Gastrocnemius medialis (tissue), 4 donors: ENCODE measurements at regions not wholly inside any gene's neighbourhood (a gene's known extent, or its start where the extent isn't known, plus 50 kb on each side); places are given as distances from the start of the nearest gene placed in this dataset.

Experiments used
- POLR2A ChIP-seq, 2 donors: fragments of 450-650 bp; IDR thresholded peaks; one replicate each; pipeline ENCODE4 v1.6.1; 2017; ENCODE audit warnings: antibody characterized with exemption in 2 of 2, mild to moderate bottlenecking in 2 of 2, moderate library complexity in 2 of 2
- TF ChIP-seq, protein P1 (sequence below), 5 experiments: fragments of 450-650 bp in 3 of 5; fragments of 200-600 bp in 2 of 5; sonication (generic) in 2 of 5; IDR thresholded peaks in 4 of 5; conservative IDR thresholded peaks in 1 of 5; 1 replicate in 4 of 5; 2 replicates in 1 of 5; pipeline ENCODE4 v1.5.1; 2016 to 2019; ENCODE audit warnings: antibody characterized with exemption in 5 of 5, mild to moderate bottlenecking in 3 of 5, moderate library complexity in 3 of 5

DNA sequence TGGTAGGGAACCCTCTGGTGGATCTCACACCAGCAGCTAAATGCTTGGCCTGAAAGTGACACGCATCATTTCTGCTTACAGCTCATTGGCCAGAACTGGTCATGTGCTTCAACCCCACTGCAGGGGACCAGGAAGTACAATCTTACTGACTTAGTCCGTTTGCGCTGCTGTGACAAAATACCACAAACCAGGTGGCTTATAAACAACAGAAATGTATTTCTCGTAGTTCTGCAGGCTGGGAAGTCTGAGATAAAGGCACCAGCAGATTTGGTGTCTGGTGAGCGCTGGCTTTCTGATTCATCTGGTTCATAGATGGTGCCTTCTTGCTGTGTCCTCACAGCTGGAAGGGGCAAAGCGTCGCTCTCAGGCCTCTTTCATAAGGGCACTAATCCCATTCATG lies 77.4 kb upstream of the SELENOK start:
- TF ChIP-seq, protein P1, sequence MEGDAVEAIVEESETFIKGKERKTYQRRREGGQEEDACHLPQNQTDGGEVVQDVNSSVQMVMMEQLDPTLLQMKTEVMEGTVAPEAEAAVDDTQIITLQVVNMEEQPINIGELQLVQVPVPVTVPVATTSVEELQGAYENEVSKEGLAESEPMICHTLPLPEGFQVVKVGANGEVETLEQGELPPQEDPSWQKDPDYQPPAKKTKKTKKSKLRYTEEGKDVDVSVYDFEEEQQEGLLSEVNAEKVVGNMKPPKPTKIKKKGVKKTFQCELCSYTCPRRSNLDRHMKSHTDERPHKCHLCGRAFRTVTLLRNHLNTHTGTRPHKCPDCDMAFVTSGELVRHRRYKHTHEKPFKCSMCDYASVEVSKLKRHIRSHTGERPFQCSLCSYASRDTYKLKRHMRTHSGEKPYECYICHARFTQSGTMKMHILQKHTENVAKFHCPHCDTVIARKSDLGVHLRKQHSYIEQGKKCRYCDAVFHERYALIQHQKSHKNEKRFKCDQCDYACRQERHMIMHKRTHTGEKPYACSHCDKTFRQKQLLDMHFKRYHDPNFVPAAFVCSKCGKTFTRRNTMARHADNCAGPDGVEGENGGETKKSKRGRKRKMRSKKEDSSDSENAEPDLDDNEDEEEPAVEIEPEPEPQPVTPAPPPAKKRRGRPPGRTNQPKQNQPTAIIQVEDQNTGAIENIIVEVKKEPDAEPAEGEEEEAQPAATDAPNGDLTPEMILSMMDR (IDR thresholded peaks at IDR 0.05 in 4 of 5, conservative IDR thresholded peaks at IDR 0.05 in 1 of 5) = no peak
- TF ChIP-seq POLR2A (IDR thresholded peaks at IDR 0.05) = no peak
